ENCODE measurements at regions not wholly inside any gene's neighbourhood (a gene's known extent, or its start where the extent isn't known, plus 50 kb on each side); places are given as distances from the start of the nearest gene placed in this dataset.

GRCh38 chr3:67302489-67302888, 304.4 kb downstream of the KBTBD8 start:
- no peak for TF ChIP-seq POLR2AphosphoS5 (IDR thresholded peaks at IDR 0.05; ENCODE audit: low read depth, low read length)
- no peak for TF ChIP-seq POLR2A (IDR thresholded peaks at IDR 0.05; ENCODE audit: low read depth, low read length)
